OCI-LY3 (cell line): ENCODE measurements at regions not wholly inside any gene's neighbourhood (a gene's known extent, or its start where the extent isn't known, plus 50 kb on each side); places are given as distances from the start of the nearest gene placed in this dataset.

Source experiments
- H2AFZ ChIP-seq: fragments of 200-600, 300-600 bp; shearing (Covaris generic); 2 replicates; pipeline ENCODE4 v1.6.0; 2014; ENCODE audit warnings: antibody characterized with exemption, low read depth, low read length
- H3K27ac ChIP-seq: fragments of 200-600, 300-600 bp; sonication (generic); 2 replicates; pipeline ENCODE4 v1.5.1; 2014; ENCODE audit warnings: mild to moderate bottlenecking, low read length, moderate library complexity, mixed read lengths
- H3K27me3 ChIP-seq: fragments of 200-600, 300-600 bp; sonication (generic); 2 replicates; pipeline ENCODE4 v1.6.1; 2014; ENCODE audit warnings: low read depth, low read length, mixed read lengths
- H3K36me3 ChIP-seq: fragments of 200-600, 300-600 bp; sonication (generic); replicated peaks from 2 replicates; pipeline ENCODE3; 2014; ENCODE audit warnings: low read depth, low read length, mixed read lengths
- H3K4me1 ChIP-seq: fragments of 300-600, 200-600 bp; sonication (generic); 2 replicates; pipeline ENCODE4 v1.6.1; 2014; ENCODE audit warnings: low read length, mixed read lengths
- H3K4me2 ChIP-seq: fragments of 200-600, 300-600 bp; sonication (generic); 2 replicates; pipeline ENCODE4 v1.6.1; 2014; ENCODE audit warnings: low read length, mixed read lengths
- H3K4me3 ChIP-seq: fragments of 300-600, 200-600 bp; sonication (generic); 2 replicates; pipeline ENCODE4 v1.5.1; 2014; ENCODE audit warnings: antibody characterized with exemption, mild to moderate bottlenecking, low read length, moderate library complexity
- H3K79me2 ChIP-seq: fragments of 300-600, 200-600 bp; shearing (Covaris generic); 2 replicates; pipeline ENCODE4 v1.6.1; 2014; ENCODE audit warnings: mild to moderate bottlenecking, low read length, mixed read lengths
- H3K9ac ChIP-seq: fragments of 300-600, 200-600 bp; shearing (Covaris generic); 2 replicates; pipeline ENCODE4 v1.6.0; 2014; ENCODE audit warnings: mild to moderate bottlenecking, low read length, moderate library complexity
- H3K9me3 ChIP-seq: fragments of 200-600, 300-600 bp; shearing (Covaris generic); 2 replicates; pipeline ENCODE4 v1.6.1; 2014; ENCODE audit warnings: low read length, mixed read lengths; ENCODE audit not compliant: insufficient read depth
- H4K20me1 ChIP-seq: fragments of 200-600, 300-600 bp; sonication (generic); 2 replicates; pipeline ENCODE4 v1.6.1; 2016; ENCODE audit warnings: low read length, mixed read lengths; ENCODE audit not compliant: insufficient read depth
- EZH2phosphoT487 ChIP-seq: fragments of 200-600 bp; shearing (Covaris generic); IDR thresholded peaks from 2 replicates; pipeline ENCODE4 v1.6.1; 2018; ENCODE audit warnings: antibody characterized with exemption, mixed run types, low read depth
- TF ChIP-seq, protein P1 (sequence below): fragments of 200-600, 300-600 bp; sonication (generic); IDR thresholded peaks from 2 replicates; pipeline ENCODE4 v1.5.1; 2014; ENCODE audit warnings: antibody characterized with exemption, low read length, low read depth

DNA sequence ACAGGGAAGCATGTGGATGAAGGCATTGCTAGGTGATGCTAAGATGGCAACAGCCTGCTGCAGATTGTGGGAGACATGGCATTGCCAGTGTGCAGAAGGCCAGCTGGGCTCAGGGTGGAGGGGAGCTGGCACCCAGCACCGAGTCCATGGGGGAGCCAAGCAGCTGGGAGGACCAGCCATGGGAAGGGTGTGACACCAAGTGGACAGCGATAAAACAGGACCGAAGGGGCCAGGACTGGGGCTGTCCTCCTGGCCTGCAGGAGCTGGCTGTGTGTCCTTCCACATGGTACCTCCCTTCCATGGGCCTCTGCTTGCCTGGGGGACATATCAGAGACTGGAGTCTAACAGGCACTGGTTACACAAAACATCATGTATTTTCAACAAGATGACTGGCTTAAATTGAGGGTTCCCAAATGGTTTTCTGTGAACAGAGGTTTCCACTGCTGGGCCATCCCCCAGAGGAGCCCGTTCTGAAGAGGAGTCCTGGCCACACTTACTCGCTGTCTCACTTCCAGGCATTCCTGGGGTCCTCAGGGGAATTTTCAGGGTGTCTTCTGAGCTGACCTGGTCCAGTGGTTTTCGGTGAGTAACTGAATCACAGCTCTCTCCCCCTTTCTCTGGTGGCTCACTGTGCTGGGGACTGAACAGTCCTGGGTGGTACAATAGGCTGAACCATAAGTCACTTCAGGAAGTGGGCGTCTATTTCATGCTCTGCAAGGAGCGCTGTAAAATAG lies 60.4 kb upstream of the TNP1 start:
- no peak overlapping the region for H2AFZ ChIP-seq
- H3K27ac ChIP-seq, result no peak overlapping the region
- H3K27me3 ChIP-seq, result no peaks in the 10 kb centered on the region
- H3K4me3 ChIP-seq, result no peak overlapping the region
- no peaks in the 10 kb centered on the region for H3K9me3 ChIP-seq
- H3K79me2 ChIP-seq, result no peaks in the 10 kb centered on the region
- no peaks in the 10 kb centered on the region for H3K4me1 ChIP-seq
- H4K20me1 ChIP-seq, result no peaks in the 10 kb centered on the region
- H3K9ac ChIP-seq, result no peak overlapping the region
- no peak for TF ChIP-seq EZH2phosphoT487
- TF ChIP-seq, protein P1, sequence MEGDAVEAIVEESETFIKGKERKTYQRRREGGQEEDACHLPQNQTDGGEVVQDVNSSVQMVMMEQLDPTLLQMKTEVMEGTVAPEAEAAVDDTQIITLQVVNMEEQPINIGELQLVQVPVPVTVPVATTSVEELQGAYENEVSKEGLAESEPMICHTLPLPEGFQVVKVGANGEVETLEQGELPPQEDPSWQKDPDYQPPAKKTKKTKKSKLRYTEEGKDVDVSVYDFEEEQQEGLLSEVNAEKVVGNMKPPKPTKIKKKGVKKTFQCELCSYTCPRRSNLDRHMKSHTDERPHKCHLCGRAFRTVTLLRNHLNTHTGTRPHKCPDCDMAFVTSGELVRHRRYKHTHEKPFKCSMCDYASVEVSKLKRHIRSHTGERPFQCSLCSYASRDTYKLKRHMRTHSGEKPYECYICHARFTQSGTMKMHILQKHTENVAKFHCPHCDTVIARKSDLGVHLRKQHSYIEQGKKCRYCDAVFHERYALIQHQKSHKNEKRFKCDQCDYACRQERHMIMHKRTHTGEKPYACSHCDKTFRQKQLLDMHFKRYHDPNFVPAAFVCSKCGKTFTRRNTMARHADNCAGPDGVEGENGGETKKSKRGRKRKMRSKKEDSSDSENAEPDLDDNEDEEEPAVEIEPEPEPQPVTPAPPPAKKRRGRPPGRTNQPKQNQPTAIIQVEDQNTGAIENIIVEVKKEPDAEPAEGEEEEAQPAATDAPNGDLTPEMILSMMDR, result no peak
- no peaks in the 10 kb centered on the region for H3K36me3 ChIP-seq
- H3K4me2 ChIP-seq, result no peak overlapping the region

DNA sequence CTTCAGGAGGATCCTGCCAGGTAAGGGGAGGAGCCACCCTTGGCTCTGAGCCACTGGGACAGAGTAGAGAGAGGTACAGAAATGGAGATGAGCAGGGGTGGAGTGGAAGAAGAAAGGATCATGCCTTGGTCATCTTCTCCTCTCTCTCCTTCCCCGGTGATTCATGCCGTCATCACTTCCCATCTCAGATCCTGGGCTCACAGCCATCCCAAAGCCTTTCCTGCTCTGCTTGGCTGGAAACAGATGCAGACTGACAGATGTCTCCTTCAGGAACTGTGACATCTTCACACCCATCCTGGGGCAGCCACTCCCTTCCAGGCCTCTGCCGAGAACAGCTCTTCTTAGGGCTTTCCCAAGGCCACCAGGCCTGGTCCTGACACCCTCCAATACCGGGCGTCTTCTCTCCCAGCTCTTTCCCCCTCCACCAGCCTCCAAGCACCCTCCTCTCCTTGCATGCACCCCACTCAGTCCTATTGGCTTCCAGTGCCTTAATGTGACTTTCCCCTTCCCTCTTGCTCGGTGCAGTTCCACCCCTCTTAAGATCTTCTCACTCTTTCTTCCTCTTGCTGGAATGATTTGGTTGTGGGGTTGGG lies 58.3 kb upstream of the TNP1 start:
- Histone ChIP-seq H3K4me3 (no peak overlapping the region), H3K9me3 (no peaks in the 10 kb centered on the region), H3K4me1 (no peaks in the 10 kb centered on the region), H2AFZ (no peak overlapping the region), H3K27me3 (no peaks in the 10 kb centered on the region), H4K20me1 (no peaks in the 10 kb centered on the region), H3K79me2 (no peaks in the 10 kb centered on the region), H3K9ac (no peak overlapping the region), H3K27ac (no peak overlapping the region), H3K36me3 (no peaks in the 10 kb centered on the region), H3K4me2 (no peak overlapping the region)
- TF ChIP-seq, protein P1, result no peak

DNA sequence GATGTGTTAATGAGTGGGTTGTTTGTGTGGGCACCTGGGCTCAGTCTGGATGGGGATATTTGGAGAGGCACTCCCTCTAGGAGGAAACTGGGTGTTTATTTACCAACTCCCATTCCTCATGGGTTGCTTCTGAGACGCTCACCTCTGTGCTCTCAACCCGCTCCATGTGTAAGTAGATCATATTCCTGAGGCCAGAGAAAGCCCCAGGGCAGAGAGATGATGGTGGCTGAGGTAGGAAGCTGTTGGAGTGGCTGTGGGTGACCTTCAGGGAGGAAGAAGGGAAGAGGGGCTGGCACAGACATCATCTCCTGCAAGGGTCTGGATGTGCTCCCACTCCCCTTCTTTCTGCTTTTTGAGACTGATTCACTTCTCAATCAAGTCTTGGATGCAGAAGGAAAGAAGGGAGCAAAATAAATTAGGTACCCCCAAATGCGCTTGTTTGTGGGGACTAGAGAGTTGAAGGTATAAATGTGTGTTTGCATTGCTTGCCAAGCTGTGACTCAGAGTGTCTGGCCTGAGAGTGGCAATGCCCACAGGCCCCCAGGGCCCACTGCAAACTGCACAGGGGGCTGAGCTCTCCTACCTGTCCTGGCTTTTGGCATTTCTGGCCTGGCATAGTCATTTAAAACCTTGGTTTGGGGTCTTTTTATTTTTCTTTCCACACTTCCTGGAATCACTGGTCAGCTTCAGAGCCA lies 57.2 kb upstream of the TNP1 start:
- no peaks in the 10 kb centered on the region for H3K79me2 ChIP-seq
- TF ChIP-seq, protein P1, result no peak
- TF ChIP-seq EZH2phosphoT487, result no peak
- no peak overlapping the region for H2AFZ ChIP-seq
- no peaks in the 10 kb centered on the region for H3K36me3 ChIP-seq
- H3K4me3 ChIP-seq, result no peak overlapping the region
- no peaks in the 10 kb centered on the region for H3K4me1 ChIP-seq
- H3K27ac ChIP-seq, result no peak overlapping the region
- no peaks in the 10 kb centered on the region for H3K9me3 ChIP-seq
- H3K4me2 ChIP-seq, result no peak overlapping the region
- H4K20me1 ChIP-seq, result no peaks in the 10 kb centered on the region
- no peaks in the 10 kb centered on the region for H3K27me3 ChIP-seq
- no peak overlapping the region for H3K9ac ChIP-seq

DNA sequence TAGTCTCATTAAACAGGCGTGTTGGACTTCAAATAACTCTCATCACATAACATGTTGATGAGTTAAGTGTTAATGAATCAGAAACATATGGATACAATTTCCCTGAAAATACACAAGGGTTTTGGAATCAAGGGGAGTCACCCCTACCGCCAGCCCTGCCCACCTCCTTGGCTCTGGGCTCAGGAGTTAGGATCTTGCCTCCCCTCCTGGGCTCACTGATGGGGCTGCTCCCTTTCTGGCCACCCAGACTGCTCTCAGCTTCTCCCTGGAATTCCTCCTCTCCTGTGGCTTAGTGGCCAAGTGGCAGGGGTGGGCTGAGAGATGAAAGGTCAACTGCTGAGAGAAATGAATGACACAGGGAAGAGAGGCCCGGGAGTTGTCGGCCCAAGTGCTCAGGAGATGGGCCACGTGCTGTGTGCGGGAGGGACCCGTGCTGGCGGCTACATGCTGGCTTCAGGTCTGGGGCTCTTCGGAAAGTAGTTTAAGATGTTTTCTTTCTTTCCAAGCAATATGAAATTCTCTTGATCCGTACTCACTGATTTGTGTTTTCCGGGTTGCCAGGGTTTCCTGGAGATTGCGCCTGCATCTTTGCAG lies 55.8 kb upstream of the TNP1 start:
- TF ChIP-seq EZH2phosphoT487, result no peak
- TF ChIP-seq, protein P1, result no peak
- Histone ChIP-seq H3K9me3 (no peaks in the 10 kb centered on the region), H3K4me2 (no peak overlapping the region), H2AFZ (no peak overlapping the region), H3K4me1 (no peaks in the 10 kb centered on the region), H3K27ac (no peak overlapping the region), H3K79me2 (no peaks in the 10 kb centered on the region), H3K4me3 (no peak overlapping the region), H3K9ac (no peak overlapping the region), H3K27me3 (no peaks in the 10 kb centered on the region), H3K36me3 (no peaks in the 10 kb centered on the region), H4K20me1 (no peaks in the 10 kb centered on the region)
